ENCODE measurements at regions not wholly inside any gene's neighbourhood (a gene's known extent, or its start where the extent isn't known, plus 50 kb on each side); places are given as distances from the start of the nearest gene placed in this dataset.

DNA sequence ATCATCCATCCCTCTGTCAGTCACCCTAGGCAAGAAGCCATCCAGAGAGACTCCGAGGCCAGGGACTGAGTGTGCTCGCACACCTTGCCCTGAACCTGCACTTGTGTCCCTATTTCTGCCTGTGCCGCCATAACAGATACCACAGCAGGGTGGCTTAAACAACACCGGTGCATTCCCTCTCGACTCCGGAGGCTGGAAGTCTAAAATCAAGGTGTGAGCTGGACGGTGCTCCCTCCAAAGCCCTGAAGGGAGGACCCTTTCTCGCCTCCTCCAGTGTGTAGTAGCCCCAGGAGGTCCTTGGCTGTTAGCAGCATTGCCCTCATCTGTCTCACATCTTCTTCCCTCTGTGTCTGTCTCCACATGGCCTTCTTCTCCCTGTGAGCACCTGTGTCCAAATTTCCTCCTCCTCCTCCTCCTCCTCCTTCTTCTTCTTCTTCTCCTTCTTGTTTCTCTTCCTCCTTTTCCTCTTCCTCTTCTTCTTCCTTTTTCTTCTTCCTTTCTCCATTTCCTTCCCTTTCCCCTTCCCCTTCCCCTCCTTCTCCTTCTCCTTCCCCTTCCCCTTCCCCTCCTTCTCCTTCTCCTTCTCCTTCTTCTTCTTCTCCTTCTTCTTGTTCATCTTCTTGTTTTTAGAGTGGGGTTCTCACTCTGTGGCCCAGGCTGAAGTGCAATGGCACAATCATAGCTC lies 98.1 kb upstream of the ENPP6 start:
- Histone ChIP-seq H3K4me3 (ENCODE audit: low read depth, low read length) (no peak overlapping the region), H3K9me3 (ENCODE audit: control insufficient read depth, insufficient read depth, low read depth, low read length) (no peaks in the 10 kb centered on the region), H3K4me1 (ENCODE audit: control insufficient read depth, insufficient read depth, low read length) (no peaks in the 10 kb centered on the region), H3K27ac (ENCODE audit: extremely low read depth, low read depth, low read length) (no peak overlapping the region), H3K36me3 (ENCODE audit: control insufficient read depth in 2 of 2, insufficient read depth in 1 of 2, low read length in 2 of 2) (no peaks in the 10 kb centered on the region)
- no peak for TF ChIP-seq ZNF530 (tag by site-specific recombination; IDR thresholded peaks at IDR 0.05; ENCODE audit: low read depth)
- TF ChIP-seq GLI2 (tag by site-specific recombination; IDR thresholded peaks at IDR 0.05; ENCODE audit: borderline replicate concordance, low read depth), result no peak
- TF ChIP-seq TRIM28 (IDR thresholded peaks at IDR 0.05; ENCODE audit: borderline replicate concordance, low read length), result no peak
- no peak for TF ChIP-seq ZBTB8A (tag by site-specific recombination; IDR thresholded peaks at IDR 0.05)
- TF ChIP-seq ZNF202 (tag by site-specific recombination; IDR thresholded peaks at IDR 0.05; ENCODE audit: borderline replicate concordance), result no peak
- no peak for TF ChIP-seq ZNF664 (tag by site-specific recombination; IDR thresholded peaks at IDR 0.05)
- no peak for TF ChIP-seq ZNF629 (tag by site-specific recombination; IDR thresholded peaks at IDR 0.05)
- no peak for TF ChIP-seq ZNF211 (tag by site-specific recombination; IDR thresholded peaks at IDR 0.05; ENCODE audit: low read depth)
- no peak for TF ChIP-seq ZNF501 (tag by site-specific recombination; IDR thresholded peaks at IDR 0.05)
- TF ChIP-seq ZNF37A (tag by site-specific recombination; IDR thresholded peaks at IDR 0.05), result no peak
- TF ChIP-seq ZNF624 (tag by site-specific recombination; IDR thresholded peaks at IDR 0.05), result no peak
- no peak for TF ChIP-seq ZNF548 (tag by site-specific recombination; IDR thresholded peaks at IDR 0.05)
- TF ChIP-seq MYNN (tag by site-specific recombination; IDR thresholded peaks at IDR 0.05; ENCODE audit: borderline replicate concordance), result no peak
- no peak for TF ChIP-seq GLIS1 (tag by site-specific recombination; IDR thresholded peaks at IDR 0.05)
- no peak for TF ChIP-seq ZFP41 (tag by site-specific recombination; IDR thresholded peaks at IDR 0.05; ENCODE audit: borderline replicate concordance)
- POLR2A ChIA-PET, result no interaction called here
- CTCF ChIA-PET, result no interaction called here

DNA sequence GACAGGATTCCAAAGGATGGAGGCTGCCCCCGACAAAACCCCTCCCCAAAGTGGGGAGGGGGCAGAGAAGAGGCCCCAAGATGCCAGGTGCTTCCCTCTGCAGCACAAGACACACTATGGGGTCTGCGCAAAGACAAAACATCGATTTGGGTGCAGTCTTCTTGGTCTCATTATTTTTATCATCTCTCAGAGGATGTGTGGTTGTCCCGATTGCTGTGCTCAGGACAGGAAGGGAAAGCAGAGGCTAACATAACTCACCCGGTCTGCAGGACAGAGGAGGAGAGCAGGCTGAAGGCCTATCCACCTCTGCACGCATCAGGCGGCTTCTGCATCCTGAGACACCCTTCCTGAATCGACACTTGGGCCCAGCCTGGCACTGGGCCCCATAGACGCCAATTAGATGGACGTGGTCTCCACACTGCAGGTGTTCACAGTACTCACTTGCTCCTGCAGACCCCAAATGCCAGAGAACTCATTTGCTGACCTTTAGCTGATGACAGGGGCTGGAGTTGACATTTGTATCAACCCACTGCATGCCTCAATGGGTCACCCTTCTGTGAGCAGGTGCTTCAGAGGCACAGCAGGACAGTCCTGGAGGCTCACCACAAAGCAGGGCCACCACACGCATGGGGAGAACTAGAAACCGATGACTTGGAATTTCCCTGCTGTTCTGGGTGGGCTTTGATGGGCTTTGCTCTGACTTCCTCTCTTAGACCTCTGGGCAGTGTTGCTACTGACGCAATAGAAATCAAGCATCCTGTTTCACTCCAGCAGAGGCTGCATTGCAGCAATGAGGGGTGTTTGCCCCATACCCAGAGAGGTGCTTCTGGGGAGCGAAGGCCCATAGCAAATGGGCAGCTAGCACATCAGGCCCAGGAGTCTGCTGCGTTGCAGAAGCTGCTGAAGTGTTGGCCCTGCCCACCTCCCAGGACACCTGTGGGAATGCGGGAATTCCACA lies 96.3 kb upstream of the ENPP6 start:
- H3K9me3 ChIP-seq (ENCODE audit: control insufficient read depth, insufficient read depth, low read depth, low read length), result no peaks in the 10 kb centered on the region
- H3K4me3 ChIP-seq (ENCODE audit: low read depth, low read length), result no peak overlapping the region
- POLR2A ChIA-PET, result no interaction called here
- no peak overlapping the region for H3K27ac ChIP-seq (ENCODE audit: extremely low read depth, low read depth, low read length)
- no peaks in the 10 kb centered on the region for H3K36me3 ChIP-seq (ENCODE audit: control insufficient read depth in 2 of 2, insufficient read depth in 1 of 2, low read length in 2 of 2)
- CTCF ChIA-PET, result interaction anchor here (0.7 kb wide), 1 partner anchor 43 kb away, joined by 3 read pairs; no protein-coding TSS in a partner anchor
- H3K4me1 ChIP-seq (ENCODE audit: control insufficient read depth, insufficient read depth, low read length), result no peaks in the 10 kb centered on the region
- TF ChIP-seq HOXD13 (CRISPR knock-in tag; IDR thresholded peaks at IDR 0.05; ENCODE audit: borderline replicate concordance) (no peak), PRDM1 (tag by site-specific recombination; IDR thresholded peaks at IDR 0.05) (no peak), FEZF1 (tag by site-specific recombination; IDR thresholded peaks at IDR 0.05) (no peak), ZNF114 (tag by site-specific recombination; IDR thresholded peaks at IDR 0.05) (no peak), ZNF561 (tag by site-specific recombination; IDR thresholded peaks at IDR 0.05; ENCODE audit: borderline replicate concordance) (no peak), KLF7 (tag by site-specific recombination; IDR thresholded peaks at IDR 0.05; ENCODE audit: borderline replicate concordance) (no peak), SCRT1 (tag by site-specific recombination; IDR thresholded peaks at IDR 0.05; ENCODE audit: borderline replicate concordance) (no peak), ZNF391 (tag by site-specific recombination; IDR thresholded peaks at IDR 0.05; ENCODE audit: borderline replicate concordance, low read depth) (no peak), ZNF48 (tag by site-specific recombination; IDR thresholded peaks at IDR 0.05) (no peak)
- TF ChIP-seq, protein P1, sequence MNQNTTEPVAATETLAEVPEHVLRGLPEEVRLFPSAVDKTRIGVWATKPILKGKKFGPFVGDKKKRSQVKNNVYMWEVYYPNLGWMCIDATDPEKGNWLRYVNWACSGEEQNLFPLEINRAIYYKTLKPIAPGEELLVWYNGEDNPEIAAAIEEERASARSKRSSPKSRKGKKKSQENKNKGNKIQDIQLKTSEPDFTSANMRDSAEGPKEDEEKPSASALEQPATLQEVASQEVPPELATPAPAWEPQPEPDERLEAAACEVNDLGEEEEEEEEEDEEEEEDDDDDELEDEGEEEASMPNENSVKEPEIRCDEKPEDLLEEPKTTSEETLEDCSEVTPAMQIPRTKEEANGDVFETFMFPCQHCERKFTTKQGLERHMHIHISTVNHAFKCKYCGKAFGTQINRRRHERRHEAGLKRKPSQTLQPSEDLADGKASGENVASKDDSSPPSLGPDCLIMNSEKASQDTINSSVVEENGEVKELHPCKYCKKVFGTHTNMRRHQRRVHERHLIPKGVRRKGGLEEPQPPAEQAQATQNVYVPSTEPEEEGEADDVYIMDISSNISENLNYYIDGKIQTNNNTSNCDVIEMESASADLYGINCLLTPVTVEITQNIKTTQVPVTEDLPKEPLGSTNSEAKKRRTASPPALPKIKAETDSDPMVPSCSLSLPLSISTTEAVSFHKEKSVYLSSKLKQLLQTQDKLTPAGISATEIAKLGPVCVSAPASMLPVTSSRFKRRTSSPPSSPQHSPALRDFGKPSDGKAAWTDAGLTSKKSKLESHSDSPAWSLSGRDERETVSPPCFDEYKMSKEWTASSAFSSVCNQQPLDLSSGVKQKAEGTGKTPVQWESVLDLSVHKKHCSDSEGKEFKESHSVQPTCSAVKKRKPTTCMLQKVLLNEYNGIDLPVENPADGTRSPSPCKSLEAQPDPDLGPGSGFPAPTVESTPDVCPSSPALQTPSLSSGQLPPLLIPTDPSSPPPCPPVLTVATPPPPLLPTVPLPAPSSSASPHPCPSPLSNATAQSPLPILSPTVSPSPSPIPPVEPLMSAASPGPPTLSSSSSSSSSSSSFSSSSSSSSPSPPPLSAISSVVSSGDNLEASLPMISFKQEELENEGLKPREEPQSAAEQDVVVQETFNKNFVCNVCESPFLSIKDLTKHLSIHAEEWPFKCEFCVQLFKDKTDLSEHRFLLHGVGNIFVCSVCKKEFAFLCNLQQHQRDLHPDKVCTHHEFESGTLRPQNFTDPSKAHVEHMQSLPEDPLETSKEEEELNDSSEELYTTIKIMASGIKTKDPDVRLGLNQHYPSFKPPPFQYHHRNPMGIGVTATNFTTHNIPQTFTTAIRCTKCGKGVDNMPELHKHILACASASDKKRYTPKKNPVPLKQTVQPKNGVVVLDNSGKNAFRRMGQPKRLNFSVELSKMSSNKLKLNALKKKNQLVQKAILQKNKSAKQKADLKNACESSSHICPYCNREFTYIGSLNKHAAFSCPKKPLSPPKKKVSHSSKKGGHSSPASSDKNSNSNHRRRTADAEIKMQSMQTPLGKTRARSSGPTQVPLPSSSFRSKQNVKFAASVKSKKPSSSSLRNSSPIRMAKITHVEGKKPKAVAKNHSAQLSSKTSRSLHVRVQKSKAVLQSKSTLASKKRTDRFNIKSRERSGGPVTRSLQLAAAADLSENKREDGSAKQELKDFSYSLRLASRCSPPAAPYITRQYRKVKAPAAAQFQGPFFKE (tag by site-specific recombination; IDR thresholded peaks at IDR 0.05; ENCODE audit: borderline replicate concordance), result no peak
- TF ChIP-seq, protein P2, sequence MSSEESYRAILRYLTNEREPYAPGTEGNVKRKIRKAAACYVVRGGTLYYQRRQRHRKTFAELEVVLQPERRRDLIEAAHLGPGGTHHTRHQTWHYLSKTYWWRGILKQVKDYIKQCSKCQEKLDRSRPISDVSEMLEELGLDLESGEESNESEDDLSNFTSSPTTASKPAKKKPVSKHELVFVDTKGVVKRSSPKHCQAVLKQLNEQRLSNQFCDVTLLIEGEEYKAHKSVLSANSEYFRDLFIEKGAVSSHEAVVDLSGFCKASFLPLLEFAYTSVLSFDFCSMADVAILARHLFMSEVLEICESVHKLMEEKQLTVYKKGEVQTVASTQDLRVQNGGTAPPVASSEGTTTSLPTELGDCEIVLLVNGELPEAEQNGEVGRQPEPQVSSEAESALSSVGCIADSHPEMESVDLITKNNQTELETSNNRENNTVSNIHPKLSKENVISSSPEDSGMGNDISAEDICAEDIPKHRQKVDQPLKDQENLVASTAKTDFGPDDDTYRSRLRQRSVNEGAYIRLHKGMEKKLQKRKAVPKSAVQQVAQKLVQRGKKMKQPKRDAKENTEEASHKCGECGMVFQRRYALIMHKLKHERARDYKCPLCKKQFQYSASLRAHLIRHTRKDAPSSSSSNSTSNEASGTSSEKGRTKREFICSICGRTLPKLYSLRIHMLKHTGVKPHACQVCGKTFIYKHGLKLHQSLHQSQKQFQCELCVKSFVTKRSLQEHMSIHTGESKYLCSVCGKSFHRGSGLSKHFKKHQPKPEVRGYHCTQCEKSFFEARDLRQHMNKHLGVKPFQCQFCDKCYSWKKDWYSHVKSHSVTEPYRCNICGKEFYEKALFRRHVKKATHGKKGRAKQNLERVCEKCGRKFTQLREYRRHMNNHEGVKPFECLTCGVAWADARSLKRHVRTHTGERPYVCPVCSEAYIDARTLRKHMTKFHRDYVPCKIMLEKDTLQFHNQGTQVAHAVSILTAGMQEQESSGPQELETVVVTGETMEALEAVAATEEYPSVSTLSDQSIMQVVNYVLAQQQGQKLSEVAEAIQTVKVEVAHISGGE (tag by site-specific recombination; conservative IDR thresholded peaks at IDR 0.05; ENCODE audit: low read depth), result no peak

All from HEK293 (cell line).